Testis (tissue), 2 donors: ENCODE measurements at regions not wholly inside any gene's neighbourhood (a gene's known extent, or its start where the extent isn't known, plus 50 kb on each side); places are given as distances from the start of the nearest gene placed in this dataset.

Source experiments
- DNase-seq: peaks from one replicate; pipeline ENCODE4 v3.0.0-alpha.2; 2019
- H3K27ac ChIP-seq, 2 donors: fragments of 200-600 bp; sonication (generic); one replicate each; pipeline ENCODE4 v1.5.1; 2019
- H3K27me3 ChIP-seq: fragments of 200-600 bp; sonication (generic); one replicate; pipeline ENCODE4 v1.5.1; 2019
- H3K36me3 ChIP-seq: fragments of 200-600 bp; sonication (generic); one replicate; pipeline ENCODE4 v1.5.1; 2017; ENCODE audit warnings: low read depth; ENCODE audit errors: missing control alignments
- H3K4me1 ChIP-seq: fragments of 200-600 bp; sonication (generic); one replicate; pipeline ENCODE4 v1.5.1; 2019
- H3K4me3 ChIP-seq, 2 donors: fragments of 200-600 bp; sonication (generic); one replicate each; pipeline ENCODE4 v1.5.1; 2017 to 2019
- H3K9me3 ChIP-seq: fragments of 200-600 bp; sonication (generic); one replicate; pipeline ENCODE4 v1.5.1; 2017
- POLR2A ChIP-seq: fragments of 450-650 bp; IDR thresholded peaks from one replicate; pipeline ENCODE4 v1.6.1; 2017; ENCODE audit warnings: antibody characterized with exemption, mild to moderate bottlenecking, moderate library complexity
- WGBS, 2 donors: methylation state at CpG; one replicate each; pipeline ENCODE4 v1.1.5; 2018; 5-methylcytosine and 5-hydroxymethylcytosine counted together
- intact Hi-C: fragments of 100-400 bp; cut with DNase I; formaldehyde crosslinking; loops from one replicate; pipeline ENCODE4 v1.15.1; 2023; ENCODE audit warnings: low total_unique reads
- TF ChIP-seq, protein P1 (sequence below), 3 experiments: fragments of 450-650 bp in 2 of 3; fragments of 200-600 bp in 1 of 3; sonication (generic) in 1 of 3; IDR thresholded peaks; one replicate each; pipeline ENCODE4 v1.5.1; 2016 to 2019; ENCODE audit warnings: antibody characterized with exemption in 3 of 3, mild to moderate bottlenecking in 2 of 3, moderate library complexity in 1 of 3

DNA sequence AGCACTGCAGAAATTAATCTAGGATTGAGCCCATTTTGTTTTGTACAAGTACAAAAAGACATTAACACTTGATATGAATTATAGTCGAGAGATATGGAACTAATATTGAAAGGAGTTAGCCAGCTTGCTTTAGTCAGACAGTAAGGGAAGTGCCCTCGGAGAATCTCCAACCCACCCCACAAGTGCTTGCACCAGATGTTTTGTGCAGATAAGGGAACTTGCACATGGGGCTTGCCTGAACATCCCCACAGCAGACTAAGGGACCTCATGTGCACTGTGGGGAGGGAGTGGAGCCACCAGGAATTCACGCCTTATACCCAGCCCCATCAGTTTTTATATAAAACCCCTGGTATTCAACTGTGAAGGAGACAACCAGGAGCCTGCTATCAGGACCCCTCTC lies 122.3 kb downstream of the EFHB start:
- Histone ChIP-seq H3K36me3 (no peaks in the 10 kb centered on the region), H3K9me3 (no peaks in the 10 kb centered on the region), H3K27me3 (no peaks in the 10 kb centered on the region), H3K27ac (no peak overlapping the region), H3K4me1 (no peaks in the 10 kb centered on the region), H3K4me3 (no peak overlapping the region)
- DNase-seq: no peak
- 53 to 55% methylated on average over 3 of the region's 3 CpGs for WGBS, 2 donors
- no peak for TF ChIP-seq POLR2A
- TF ChIP-seq, protein P1, sequence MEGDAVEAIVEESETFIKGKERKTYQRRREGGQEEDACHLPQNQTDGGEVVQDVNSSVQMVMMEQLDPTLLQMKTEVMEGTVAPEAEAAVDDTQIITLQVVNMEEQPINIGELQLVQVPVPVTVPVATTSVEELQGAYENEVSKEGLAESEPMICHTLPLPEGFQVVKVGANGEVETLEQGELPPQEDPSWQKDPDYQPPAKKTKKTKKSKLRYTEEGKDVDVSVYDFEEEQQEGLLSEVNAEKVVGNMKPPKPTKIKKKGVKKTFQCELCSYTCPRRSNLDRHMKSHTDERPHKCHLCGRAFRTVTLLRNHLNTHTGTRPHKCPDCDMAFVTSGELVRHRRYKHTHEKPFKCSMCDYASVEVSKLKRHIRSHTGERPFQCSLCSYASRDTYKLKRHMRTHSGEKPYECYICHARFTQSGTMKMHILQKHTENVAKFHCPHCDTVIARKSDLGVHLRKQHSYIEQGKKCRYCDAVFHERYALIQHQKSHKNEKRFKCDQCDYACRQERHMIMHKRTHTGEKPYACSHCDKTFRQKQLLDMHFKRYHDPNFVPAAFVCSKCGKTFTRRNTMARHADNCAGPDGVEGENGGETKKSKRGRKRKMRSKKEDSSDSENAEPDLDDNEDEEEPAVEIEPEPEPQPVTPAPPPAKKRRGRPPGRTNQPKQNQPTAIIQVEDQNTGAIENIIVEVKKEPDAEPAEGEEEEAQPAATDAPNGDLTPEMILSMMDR (IDR thresholded peaks at IDR 0.05): no peak
- intact Hi-C loops: no loop called here

DNA sequence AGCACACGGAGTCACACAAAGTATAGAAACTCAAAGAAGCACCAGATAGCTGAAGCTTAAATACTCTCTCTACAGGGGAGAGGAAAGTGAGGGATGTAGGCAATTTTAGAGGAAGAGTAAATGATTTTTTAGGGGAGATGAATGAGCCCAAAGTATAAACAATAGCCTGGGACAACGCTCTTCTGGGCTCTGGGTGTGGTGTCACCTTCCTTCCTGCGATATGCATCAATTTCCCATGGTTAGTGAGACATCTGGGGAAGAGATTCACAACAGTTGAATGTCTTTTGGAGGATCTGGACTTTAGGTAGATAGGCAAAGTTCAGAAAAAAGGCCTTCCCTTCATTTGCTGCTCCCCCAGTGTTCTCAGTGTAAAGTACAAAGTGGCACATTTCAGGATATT lies 125.2 kb downstream of the EFHB start:
- Histone ChIP-seq H3K27ac (no peak overlapping the region), H3K36me3 (no peaks in the 10 kb centered on the region), H3K4me3 (no peak overlapping the region), H3K9me3 (no peaks in the 10 kb centered on the region), H3K4me1 (no peaks in the 10 kb centered on the region), H3K27me3 (no peaks in the 10 kb centered on the region)
- intact Hi-C loops: no loop called here
- WGBS, 2 donors: 86 to 87% methylated on average over 3 of the region's 3 CpGs
- DNase-seq: no peak
- TF ChIP-seq POLR2A: no peak
- TF ChIP-seq, protein P1 (IDR thresholded peaks at IDR 0.05): no peak

DNA sequence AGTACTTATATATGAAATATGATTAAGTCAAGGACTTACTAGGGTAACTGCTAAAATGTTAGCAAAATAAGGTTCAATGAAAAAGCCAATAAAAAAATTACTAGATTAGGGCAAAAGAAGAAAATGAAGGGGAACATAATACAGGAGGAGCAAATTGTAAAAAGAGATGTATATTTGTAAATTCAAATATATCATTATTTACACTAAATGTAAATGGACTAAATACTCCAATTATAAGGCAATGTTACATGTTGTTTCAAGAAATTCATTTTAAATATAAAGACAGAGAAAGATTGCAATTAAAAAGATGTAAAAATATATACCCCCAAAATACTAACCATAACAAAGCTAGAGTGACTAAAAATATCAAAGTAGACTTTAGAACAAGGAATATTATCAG lies 134.1 kb downstream of the EFHB start:
- Histone ChIP-seq H3K27ac (no peak overlapping the region), H3K36me3 (no peaks in the 10 kb centered on the region), H3K4me1 (no peaks in the 10 kb centered on the region), H3K27me3 (no peaks in the 10 kb centered on the region), H3K4me3 (no peak overlapping the region), H3K9me3 (no peaks in the 10 kb centered on the region)
- intact Hi-C loops: no loop called here
- no peak for DNase-seq
- TF ChIP-seq, protein P1 (IDR thresholded peaks at IDR 0.05): no peak
- TF ChIP-seq POLR2A: no peak

DNA sequence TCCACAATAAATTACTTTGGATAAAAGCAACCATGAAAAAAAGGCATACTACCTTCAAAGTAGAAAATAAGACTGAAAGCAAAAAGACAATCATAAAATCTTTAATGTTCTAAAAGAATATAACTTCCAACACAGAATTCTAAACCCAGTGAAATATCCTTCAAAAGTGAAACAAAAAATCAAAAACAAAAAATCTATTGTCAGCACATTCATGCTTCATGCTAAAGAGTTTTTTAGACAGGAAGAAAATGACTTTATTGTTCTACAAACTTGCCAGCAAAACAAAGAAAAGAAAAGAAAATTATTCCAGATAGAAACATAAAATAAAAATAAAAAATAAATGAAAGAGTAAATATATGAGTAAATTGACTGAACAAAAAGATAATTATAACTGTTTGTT lies 134.9 kb downstream of the EFHB start:
- Histone ChIP-seq H3K36me3 (no peaks in the 10 kb centered on the region), H3K4me3 (no peak overlapping the region)
- intact Hi-C loops: no loop called here

DNA sequence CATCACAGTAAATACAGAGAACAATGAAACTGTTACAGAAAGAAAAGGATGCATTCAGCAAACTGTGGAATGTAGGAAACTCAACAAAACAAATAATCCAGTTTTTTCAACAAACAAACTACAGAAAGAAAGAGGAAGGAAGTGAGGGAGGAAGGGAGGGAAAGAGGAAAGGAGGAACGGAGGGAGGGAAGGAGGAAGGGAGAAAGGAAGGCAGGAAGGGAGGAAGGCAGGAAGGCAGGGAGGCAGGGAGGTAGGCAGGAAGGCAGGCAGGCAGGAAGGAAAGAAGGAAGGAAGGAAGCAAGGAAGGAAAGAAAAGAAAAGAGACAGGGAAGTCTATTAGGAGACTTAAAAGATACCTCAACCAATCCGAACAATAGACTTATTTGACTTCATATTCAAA lies 135.7 kb downstream of the EFHB start:
- H3K27me3 ChIP-seq: no peaks in the 10 kb centered on the region
- WGBS, 2 donors: 74 to 84% methylated on average over 2 of the region's 2 CpGs
- H3K27ac ChIP-seq: no peak overlapping the region
- DNase-seq: no peak
- TF ChIP-seq, protein P1 (IDR thresholded peaks at IDR 0.05): no peak
- TF ChIP-seq POLR2A: no peak
- intact Hi-C loops: no loop called here
- no peaks in the 10 kb centered on the region for H3K9me3 ChIP-seq
- no peaks in the 10 kb centered on the region for H3K4me1 ChIP-seq
- no peaks in the 10 kb centered on the region for H3K36me3 ChIP-seq
- no peak overlapping the region for H3K4me3 ChIP-seq

More for the DNA sequence above, 134.9 kb downstream of the EFHB start:
- no peak overlapping the region for H3K27ac ChIP-seq
- no peak for DNase-seq
- TF ChIP-seq, protein P1 (IDR thresholded peaks at IDR 0.05): no peak
- TF ChIP-seq POLR2A: no peak
- H3K27me3 ChIP-seq: no peaks in the 10 kb centered on the region
- H3K9me3 ChIP-seq: no peaks in the 10 kb centered on the region
- H3K4me1 ChIP-seq: no peaks in the 10 kb centered on the region
